HCT116 (cell line): ENCODE measurements at regions not wholly inside any gene's neighbourhood (a gene's known extent, or its start where the extent isn't known, plus 50 kb on each side); places are given as distances from the start of the nearest gene placed in this dataset.

Source experiments
- ATAC-seq: fragments of 200-7000 bp; cut with Tn5 transposase; 2 replicates; pipeline ENCODE4 v1.9.1; 2020; ENCODE audit warnings: mild to moderate bottlenecking, moderate library complexity
- BruUV-seq: library from RNA; stranded (reverse); fragments of 400-500 nt; replicated peaks from 2 replicates; lab custom pipeline; 2021; lab: Mats Ljungman, UMichigan
- CTCF ChIA-PET: fragments of 300-600 bp; sonication (Branson Sonifier 250); formaldehyde crosslinking; loops from one replicate; lab custom pipeline; 2021; ENCODE audit warnings: antibody characterized with exemption; lab: Charles Lee
- POLR2A ChIA-PET: fragments of 300-600, 350-600 bp; sonication (Branson Sonifier 250); formaldehyde crosslinking; loops from one replicate; lab custom pipeline; 2021; ENCODE audit warnings: antibody characterized with exemption; lab: Charles Lee
- RAD21 ChIA-PET, 2 experiments: fragments of 300-600 bp; sonication (Branson Sonifier 250); formaldehyde crosslinking; loops; one replicate each; lab custom pipeline; 2023; ENCODE audit warnings: low total read pairs in 2 of 2; ENCODE audit not compliant: uncharacterized antibody in 2 of 2, unreplicated experiment in 2 of 2, low non-redundant PET in 1 of 2; lab: Charles Lee
- DNase-seq: peaks from one replicate; pipeline ENCODE4 v3.0.0-alpha.2; 2010; ENCODE audit warnings: low read depth, low spot score
- H2AFZ ChIP-seq: fragments of 200-600 bp; shearing (Covaris generic), sonication (generic); 2 replicates; pipeline ENCODE4 v1.6.1; 2017; ENCODE audit warnings: low read depth, mixed run types, mixed read lengths, antibody characterized with exemption, low read length; ENCODE audit not compliant: poor library complexity, severe bottlenecking
- H3K27ac ChIP-seq: 2 replicates; pipeline ENCODE4 v1.5.1; 2012; ENCODE audit warnings: low read depth, low read length
- H3K27me3 ChIP-seq: fragments of 200-600 bp; sonication (generic); 2 replicates; pipeline ENCODE4 v1.6.1; 2016; ENCODE audit warnings: mixed run types, low read length, mixed read lengths; ENCODE audit not compliant: insufficient read depth
- H3K36me3 ChIP-seq, 2 experiments: fragments of 200-500 bp in 1 of 2; fragments of 200-600 bp in 1 of 2; sonication (Bioruptor generic) in 1 of 2; sonication (generic) in 1 of 2; 2 replicates each; pipeline versions ENCODE4 v1.5.1 to v1.6.1; 2014 to 2016; ENCODE audit warnings: low read length in 2 of 2, inconsistent platforms in 1 of 2, mixed read lengths in 1 of 2, mixed run types in 1 of 2; ENCODE audit not compliant: insufficient read depth in 2 of 2, control insufficient read depth in 1 of 2
- H3K4me1 ChIP-seq, 2 experiments: fragments of 200-600 bp in 1 of 2; sonication (generic) in 1 of 2; 2 replicates each; pipeline versions ENCODE4 v1.5.1 to v1.6.1; 2012 to 2017; ENCODE audit warnings: low read length in 2 of 2, inconsistent platforms in 1 of 2, mild to moderate bottlenecking in 1 of 2, mixed read lengths in 1 of 2, mixed run types in 1 of 2, moderate library complexity in 1 of 2; ENCODE audit not compliant: insufficient read depth in 2 of 2, control insufficient read depth in 1 of 2
- H3K4me2 ChIP-seq: fragments of 200-600 bp; sonication (generic); 2 replicates; pipeline ENCODE4 v1.6.1; 2017; ENCODE audit warnings: mixed run types, low read length, mixed read lengths
- H3K4me3 ChIP-seq, 2 experiments: fragments of 200-600 bp in 1 of 2; sonication (generic) in 1 of 2; replicated peaks in 1 of 2; 2 replicates each; pipeline ENCODE4 v1.5.1; 2011 to 2016; ENCODE audit warnings: low read length in 2 of 2, control low read depth in 1 of 2, low read depth in 1 of 2, mild to moderate bottlenecking in 1 of 2, mixed read lengths in 1 of 2, mixed run types in 1 of 2
- H3K79me2 ChIP-seq: fragments of 200-600 bp; sonication (generic); 2 replicates; pipeline ENCODE4 v1.6.1; 2017; ENCODE audit warnings: mild to moderate bottlenecking, mixed run types, low read length, moderate library complexity, mixed read lengths; ENCODE audit not compliant: insufficient read depth
- H3K9ac ChIP-seq: fragments of 200-600 bp; sonication (generic); 2 replicates; pipeline ENCODE4 v1.6.1; 2016; ENCODE audit warnings: low read length, mixed read lengths
- H3K9me2 ChIP-seq: fragments of 200-600 bp; sonication (generic), shearing (Covaris generic); 2 replicates; pipeline ENCODE4 v1.6.1; 2017; ENCODE audit warnings: mixed run types, mild to moderate bottlenecking, moderate library complexity; ENCODE audit not compliant: insufficient read depth
- H3K9me3 ChIP-seq, 2 experiments: fragments of 200-500 bp in 1 of 2; fragments of 200-600 bp in 1 of 2; sonication (Bioruptor generic) in 1 of 2; sonication (generic) in 1 of 2; 2 replicates each; pipeline ENCODE4 v1.6.1; 2014 to 2017; ENCODE audit warnings: low read length in 2 of 2, mixed read lengths in 2 of 2, inconsistent platforms in 1 of 2, low read depth in 1 of 2, mild to moderate bottlenecking in 1 of 2, mixed run types in 1 of 2, moderate library complexity in 1 of 2; ENCODE audit not compliant: control insufficient read depth in 1 of 2, insufficient read depth in 1 of 2
- H4K20me1 ChIP-seq: fragments of 200-600 bp; sonication (generic), shearing (Covaris generic); 2 replicates; pipeline ENCODE4 v1.6.1; 2017; ENCODE audit warnings: mixed run types, mild to moderate bottlenecking, moderate library complexity; ENCODE audit not compliant: insufficient read depth
- EGR1 ChIP-seq: IDR thresholded peaks from 2 replicates; pipeline ENCODE4 v1.6.1; 2012; ENCODE audit warnings: low read depth
- ELF1 ChIP-seq: IDR thresholded peaks from 2 replicates; pipeline ENCODE4 v1.6.1; 2012; ENCODE audit warnings: low read depth, borderline replicate concordance
- EZH2 ChIP-seq: fragments of 200-600 bp; sonication (generic); IDR thresholded peaks from 2 replicates; pipeline ENCODE4 v1.6.1; 2017; ENCODE audit warnings: antibody characterized with exemption, mixed run types
- POLR2A ChIP-seq: IDR thresholded peaks from 2 replicates; pipeline ENCODE4 v1.7.0; 2011; ENCODE audit warnings: borderline replicate concordance; ENCODE audit not compliant: insufficient read depth, insufficient read length; ENCODE audit errors: extremely low read depth
- POLR2AphosphoS5 ChIP-seq: IDR thresholded peaks from 2 replicates; pipeline ENCODE4 v1.6.1; 2011; ENCODE audit warnings: mild to moderate bottlenecking, low read depth, low read length, moderate library complexity
- RAD21 ChIP-seq: IDR thresholded peaks from 2 replicates; pipeline ENCODE4 v1.6.1; 2012; ENCODE audit warnings: low read depth, mild to moderate bottlenecking
- SP1 ChIP-seq: IDR thresholded peaks from 2 replicates; pipeline ENCODE4 v1.6.1; 2012; ENCODE audit warnings: low read depth
- TCF7L2 ChIP-seq: IDR thresholded peaks from 2 replicates; pipeline ENCODE4 v1.7.0; 2011; ENCODE audit warnings: borderline replicate concordance, inconsistent platforms; ENCODE audit not compliant: insufficient read depth, insufficient read length; ENCODE audit errors: extremely low read depth
- YY1 ChIP-seq: IDR thresholded peaks from 2 replicates; pipeline ENCODE4 v1.6.1; 2011; ENCODE audit warnings: low read length, low read depth, moderate library complexity, mild to moderate bottlenecking; ENCODE audit not compliant: insufficient replicate concordance; ENCODE audit errors: extremely low read depth
- ZFX ChIP-seq: fragments of 450-650 bp; IDR thresholded peaks from 2 replicates; pipeline ENCODE4 v1.6.1; 2017
- intact Hi-C: fragments of 100-400 bp; cut with micrococcal nuclease; formaldehyde crosslinking; loops from 2 replicates; pipeline ENCODE4 v1.10.0; 2022
- TF ChIP-seq, protein P1 (sequence below): IDR thresholded peaks from 2 replicates; pipeline ENCODE4 v1.6.1; 2012

DNA sequence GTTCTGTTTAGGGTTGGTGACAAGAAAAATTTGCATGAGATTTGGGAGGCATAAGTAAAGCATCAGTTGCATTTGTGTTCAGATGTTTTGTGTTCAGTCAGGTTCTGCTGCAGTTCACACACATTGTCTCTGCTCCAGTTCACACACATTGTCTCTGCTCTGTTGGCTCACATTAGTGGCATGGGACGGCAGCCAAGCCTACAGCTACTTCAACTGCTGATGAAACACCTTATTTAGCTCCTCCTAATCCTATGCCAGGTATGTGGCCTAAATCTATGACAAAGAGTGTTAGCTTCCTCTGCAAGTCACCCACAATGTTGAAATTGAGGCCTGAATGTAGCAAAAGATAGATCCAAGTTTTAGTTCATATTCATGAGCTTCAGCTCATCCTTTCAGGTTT lies 278.1 kb upstream of the SYNCRIP start:
- intact Hi-C loops, result no loop called here
- H3K9ac ChIP-seq, result no peak overlapping the region
- BruUV-seq, result no TSS peak
- H3K9me3 ChIP-seq, result no peaks in the 10 kb centered on the region
- TF ChIP-seq, protein P1, sequence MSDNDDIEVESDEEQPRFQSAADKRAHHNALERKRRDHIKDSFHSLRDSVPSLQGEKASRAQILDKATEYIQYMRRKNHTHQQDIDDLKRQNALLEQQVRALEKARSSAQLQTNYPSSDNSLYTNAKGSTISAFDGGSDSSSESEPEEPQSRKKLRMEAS, result no peak
- no peak for TF ChIP-seq ELF1
- no peak for TF ChIP-seq POLR2AphosphoS5
- TF ChIP-seq EGR1, result no peak
- no peak for TF ChIP-seq ZFX
- no peak for TF ChIP-seq EZH2
- RAD21 ChIA-PET, result no interaction called here
- H4K20me1 ChIP-seq, result no peaks in the 10 kb centered on the region
- no peak for DNase-seq
- no peak overlapping the region for H3K4me3 ChIP-seq
- no peak for ATAC-seq
- no peak overlapping the region for H3K4me2 ChIP-seq
- H3K4me1 ChIP-seq, result no peaks in the 10 kb centered on the region
- no peak overlapping the region for H3K27ac ChIP-seq
- no peak overlapping the region for H2AFZ ChIP-seq
- CTCF ChIA-PET, result interaction anchor here (1.1 to 1.6 kb wide), 2 partner anchors 9 to 10 kb away, joined by 3 read pairs; no protein-coding TSS in a partner anchor
- no peaks in the 10 kb centered on the region for H3K79me2 ChIP-seq
- H3K27me3 ChIP-seq, result peaks cover 5% of the 10 kb centered on the region; the same call in 1 of the 2 replicates
- POLR2A ChIA-PET, result no interaction called here
- no peaks in the 10 kb centered on the region for H3K9me2 ChIP-seq
- no peaks in the 10 kb centered on the region for H3K36me3 ChIP-seq

DNA sequence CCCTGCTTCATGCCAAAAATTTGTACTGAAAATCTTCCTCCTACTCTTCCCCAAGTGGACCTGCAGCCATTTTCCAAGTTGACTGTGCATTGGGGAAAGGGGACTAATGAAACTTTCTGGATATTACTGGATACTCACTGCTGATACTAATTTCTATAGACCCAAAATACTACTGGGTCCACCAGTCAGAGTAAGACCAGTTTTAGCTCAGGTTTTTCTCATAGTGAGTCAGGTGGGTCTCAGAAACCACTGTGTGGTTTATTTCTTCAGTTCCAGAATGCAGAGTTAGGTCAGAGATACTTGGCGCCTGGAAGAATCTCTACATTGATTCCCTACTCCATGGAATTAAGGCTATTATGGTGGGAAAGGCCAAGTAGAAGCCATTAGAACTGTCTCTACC lies 274.8 kb upstream of the SYNCRIP start:
- TF ChIP-seq POLR2A, result no peak
- TF ChIP-seq SP1, result no peak
- no peak for TF ChIP-seq RAD21
- TF ChIP-seq ZFX, result no peak
- TF ChIP-seq TCF7L2, result no peak
- no peak for TF ChIP-seq YY1
- Histone ChIP-seq H3K9ac (no peak overlapping the region), H3K9me3 (no peaks in the 10 kb centered on the region), H3K9me2 (no peaks in the 10 kb centered on the region), H3K4me2 (no peak overlapping the region), H3K27me3 (peaks cover 10% of the 10 kb centered on the region), H3K27ac (no peak overlapping the region), H3K79me2 (no peaks in the 10 kb centered on the region), H3K4me3 (no peak overlapping the region), H4K20me1 (no peaks in the 10 kb centered on the region), H2AFZ (no peak overlapping the region), H3K36me3 (no peaks in the 10 kb centered on the region), H3K4me1 (no peaks in the 10 kb centered on the region)
- DNase-seq (no peak), ATAC-seq (no peak)
- ChIA-PET CTCF (no interaction called here), POLR2A (no interaction called here), RAD21 (no interaction called here)
- BruUV-seq, result no TSS peak
- intact Hi-C loops, result no loop called here
